Activated T-cell treated with anti-CD3 and anti-CD28 coated beads for 48 hours (primary cell): ENCODE measurements at regions not wholly inside any gene's neighbourhood (a gene's known extent, or its start where the extent isn't known, plus 50 kb on each side); places are given as distances from the start of the nearest gene placed in this dataset.

Experiments
- DNase-seq: peaks from one replicate; pipeline ENCODE4 v3.0.0-alpha.2; 2020; ENCODE audit warnings: low read depth

DNA sequence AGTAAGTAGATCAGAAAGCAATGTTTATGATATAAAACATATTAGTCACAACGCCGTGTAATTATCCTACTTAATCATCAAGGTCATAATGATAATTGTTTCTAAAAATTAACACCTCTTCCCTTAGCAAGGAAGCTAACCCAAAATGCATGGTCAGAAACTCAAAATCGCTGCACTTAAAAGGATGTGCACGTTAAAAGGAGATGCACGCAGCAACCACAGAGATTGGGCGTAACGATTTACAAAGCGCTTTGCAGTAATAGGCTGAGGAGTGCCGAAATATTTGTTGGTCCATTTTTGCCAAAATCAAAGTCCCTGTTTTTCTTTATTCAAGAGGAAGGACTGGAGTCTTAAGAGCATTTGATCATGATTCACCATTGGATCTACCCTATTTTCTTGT is 1077.2 kb downstream of the VRK1 start:
- DNase-seq: no peak

DNA sequence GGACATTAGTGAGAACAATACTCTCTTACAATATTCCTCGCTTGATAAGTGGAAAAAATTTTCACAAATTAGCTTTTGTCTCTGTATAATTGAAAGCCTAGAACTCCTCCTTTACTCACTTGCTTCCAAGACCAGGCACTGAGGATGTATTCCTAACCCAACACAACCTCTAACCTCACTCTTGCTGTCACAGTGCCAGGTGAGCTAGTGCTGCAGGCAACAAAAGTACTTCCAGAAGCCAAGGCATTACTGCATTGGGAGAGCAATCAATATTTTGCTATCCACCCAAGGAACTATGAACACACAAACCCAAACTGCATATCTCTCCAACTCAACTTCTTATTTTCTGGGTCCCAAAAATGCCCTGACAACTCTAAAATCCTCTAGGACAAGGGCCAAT is 1081.0 kb downstream of the VRK1 start:
- DNase-seq: no peak

DNA sequence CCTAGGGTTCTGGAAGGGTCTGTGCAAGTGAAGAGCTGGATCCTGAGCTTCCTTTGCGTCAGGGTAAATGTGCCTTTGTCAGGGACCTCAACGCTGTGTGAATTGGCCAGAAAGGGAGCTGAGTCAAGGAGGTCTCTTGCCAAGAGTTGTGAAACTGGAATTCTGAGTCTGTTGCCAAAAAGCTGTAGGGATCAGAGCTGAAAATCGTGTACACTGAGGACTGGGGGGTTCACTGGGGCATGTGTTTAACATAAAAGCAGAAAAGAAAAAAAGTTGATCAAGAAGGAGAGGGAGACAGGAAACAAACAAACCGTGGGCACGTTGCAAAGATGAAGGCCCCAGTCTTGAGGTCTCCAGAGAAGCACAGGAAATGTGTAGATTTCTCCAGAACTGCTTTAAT is 1081.5 kb downstream of the VRK1 start:
- DNase-seq: no peak

DNA sequence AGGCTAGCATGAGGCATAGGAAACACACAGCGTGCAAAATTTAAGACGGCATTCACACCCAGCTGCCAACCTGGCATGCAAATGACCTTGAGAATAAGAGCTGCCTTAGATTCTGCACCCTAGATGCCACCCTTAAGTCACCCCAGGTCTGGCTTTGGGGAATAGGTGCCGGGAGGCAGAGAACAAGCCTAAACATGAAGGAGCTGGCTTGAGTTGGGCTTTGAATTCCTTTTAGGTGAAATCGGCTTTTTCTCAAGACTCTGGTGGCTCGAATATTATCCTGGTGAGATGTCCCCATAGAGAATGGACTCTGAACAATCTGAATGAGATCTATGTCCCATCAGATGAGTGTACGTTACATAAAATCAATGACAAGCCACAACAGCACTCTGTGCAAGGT is 1090.5 kb downstream of the VRK1 start:
- no peak for DNase-seq

DNA sequence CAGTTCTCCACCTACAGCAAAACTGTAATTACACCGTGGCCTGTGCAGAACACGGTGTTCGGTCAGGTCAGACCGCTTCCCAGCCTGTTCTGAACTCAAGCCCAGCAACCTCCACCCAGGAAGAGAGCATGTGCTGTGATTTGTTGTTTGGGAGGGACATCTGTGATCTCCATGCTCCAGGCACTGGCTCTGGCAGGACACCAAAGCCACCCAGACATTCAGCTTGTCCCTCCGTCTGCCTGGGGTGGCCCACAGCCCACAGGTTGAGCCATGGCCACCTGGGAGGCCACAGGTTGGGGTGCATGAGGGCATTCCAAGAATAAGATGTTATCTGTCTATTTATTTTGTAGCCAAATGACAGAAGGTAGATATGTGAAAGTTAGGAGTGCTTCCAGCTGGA is 1091.1 kb downstream of the VRK1 start:
- DNase-seq: no peak

DNA sequence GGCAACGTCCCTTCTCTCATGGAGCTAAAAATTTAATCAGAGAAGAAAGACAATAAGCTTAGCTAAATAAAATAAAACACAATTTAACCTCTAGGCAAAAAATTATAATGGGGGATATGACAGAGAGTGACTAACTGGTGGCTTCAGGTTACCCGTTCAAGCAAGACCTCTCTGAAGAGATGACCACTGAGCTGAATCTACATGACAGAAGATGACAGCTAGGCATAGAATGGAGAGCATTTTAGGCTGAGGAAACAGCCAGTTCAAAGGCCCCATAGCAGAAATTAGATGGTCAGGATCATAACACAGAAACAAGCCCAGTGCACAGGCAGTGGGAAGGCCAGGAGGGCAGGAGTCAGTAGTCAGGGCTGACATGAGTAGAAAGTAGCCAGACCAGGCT is 1094.3 kb downstream of the VRK1 start:
- no peak for DNase-seq

DNA sequence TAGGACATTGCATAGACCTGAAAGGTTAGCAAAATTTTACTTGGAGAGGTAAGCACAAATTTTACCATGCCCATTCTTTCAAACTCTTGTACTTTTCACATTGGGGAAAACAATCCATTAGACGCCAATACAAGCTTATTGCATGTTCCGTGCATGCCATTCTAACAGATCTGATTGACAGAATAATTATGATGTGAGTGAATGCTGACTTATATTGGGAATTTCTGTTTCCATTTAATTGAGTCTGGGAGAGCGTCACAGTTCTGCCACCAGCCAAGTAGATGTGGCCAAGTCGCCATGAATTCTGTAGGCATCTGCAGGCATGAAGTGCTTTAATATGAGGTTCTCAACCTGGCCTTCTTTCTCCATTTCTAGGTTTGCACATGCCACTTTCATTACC is 1097.4 kb downstream of the VRK1 start:
- DNase-seq: no peak

DNA sequence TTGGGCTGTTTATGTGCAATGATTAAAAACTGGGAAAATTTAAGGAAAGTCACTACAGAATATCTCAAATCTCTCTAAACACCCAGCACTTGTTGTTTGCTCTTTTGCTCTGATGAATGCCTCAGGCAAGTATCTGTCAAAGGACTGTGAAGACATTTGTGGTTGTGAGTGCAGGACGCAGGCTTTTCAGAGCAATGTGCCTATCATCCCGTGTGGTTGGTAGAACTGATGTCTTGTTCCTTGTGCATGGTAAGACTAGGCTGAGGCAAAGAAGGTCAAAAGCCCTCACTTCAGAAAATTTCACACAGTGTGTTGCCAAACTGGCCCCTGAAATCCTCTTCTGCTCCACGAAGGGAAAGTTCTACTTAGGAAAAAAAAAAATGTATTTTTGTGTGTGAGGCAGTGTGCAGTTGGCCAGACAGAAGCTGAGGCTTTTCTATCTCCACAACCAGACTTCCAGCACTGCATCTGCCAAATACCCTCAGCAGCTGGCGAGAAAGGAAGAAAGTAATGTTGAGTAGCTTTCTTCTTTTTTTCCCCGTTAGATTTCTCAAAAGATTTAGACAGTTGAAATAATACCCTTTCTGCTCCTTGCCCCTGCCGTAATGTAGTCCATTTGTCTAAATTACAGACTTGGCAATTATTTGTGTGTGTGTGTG is 1103.1 kb downstream of the VRK1 start:
- no peak for DNase-seq

DNA sequence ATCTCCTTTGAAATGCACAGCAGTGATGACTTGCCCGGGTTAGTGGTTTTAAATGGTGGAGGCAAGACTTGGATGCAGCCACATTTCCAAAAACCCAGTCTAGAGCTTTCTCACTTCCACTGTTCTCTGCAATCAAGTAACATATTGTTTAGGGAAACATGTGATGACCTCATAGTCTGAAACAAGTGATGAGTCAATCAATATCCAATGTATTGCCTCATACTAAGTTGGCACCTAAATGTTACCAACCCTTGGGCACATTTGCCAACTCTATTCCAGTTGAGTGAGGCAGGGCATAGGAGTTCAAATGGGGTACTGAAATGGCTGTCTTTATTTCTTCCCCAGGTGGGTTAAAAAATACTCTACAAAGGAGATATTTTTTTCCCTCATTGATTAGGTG is 1105.4 kb downstream of the VRK1 start:
- DNase-seq: no peak

DNA sequence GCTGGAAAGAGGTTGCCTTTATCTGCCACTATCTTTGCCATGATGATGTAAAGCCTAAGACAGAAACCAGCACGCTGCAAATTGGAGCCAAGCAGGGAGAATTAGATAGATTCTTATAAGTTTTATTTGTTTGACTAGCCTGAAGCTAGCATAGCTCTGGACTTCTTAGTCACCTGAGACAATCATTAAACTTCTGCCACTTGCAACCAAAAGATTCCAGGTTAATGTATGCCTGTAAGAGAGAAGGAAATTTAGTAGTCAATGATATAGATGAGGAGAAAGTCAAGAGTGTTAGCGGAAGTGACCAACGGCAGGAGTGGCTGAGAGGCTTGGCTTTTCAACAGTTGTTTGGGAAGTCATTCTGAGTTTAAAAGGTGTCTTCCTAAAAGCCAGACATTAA is 1106.6 kb downstream of the VRK1 start:
- no peak for DNase-seq

DNA sequence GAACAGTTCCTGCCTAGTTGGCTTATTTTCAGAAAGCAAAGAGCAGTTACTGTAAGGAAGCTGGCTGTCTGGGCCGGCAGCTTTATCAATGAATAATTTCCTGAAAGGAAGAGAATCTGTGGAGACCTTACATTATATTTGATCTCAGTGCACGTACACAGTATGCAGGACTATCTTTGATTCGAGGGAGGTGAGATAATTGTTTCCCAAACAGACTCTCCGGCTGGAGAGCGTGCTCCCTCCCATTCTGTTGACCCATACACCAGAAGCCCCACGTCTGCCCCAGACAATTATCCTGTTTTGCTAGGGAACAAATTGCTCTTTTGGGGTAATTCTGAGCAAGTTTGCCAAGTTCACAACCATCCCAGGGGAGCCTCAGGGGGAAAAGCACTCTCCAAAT is 1115.0 kb downstream of the VRK1 start:
- no peak for DNase-seq

DNA sequence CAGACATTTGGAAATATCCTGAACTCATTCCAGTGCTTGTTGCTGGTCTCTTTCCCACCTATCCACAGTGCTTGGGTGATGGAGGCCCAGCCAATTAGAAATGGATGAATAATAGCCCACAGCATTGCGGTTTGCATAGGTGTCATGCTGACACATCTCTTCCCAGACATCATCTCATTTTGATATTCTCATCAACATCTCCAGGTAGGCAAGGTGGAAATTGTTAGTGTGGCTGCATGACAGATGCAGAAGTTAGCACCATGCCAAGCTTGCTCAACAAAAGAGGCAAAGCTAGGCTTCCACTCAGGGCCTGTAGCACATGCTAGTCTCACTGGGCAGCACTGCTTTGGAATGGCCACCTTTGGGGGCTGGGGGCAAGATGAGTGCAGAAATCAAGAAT is 1118.9 kb downstream of the VRK1 start:
- no peak for DNase-seq

DNA sequence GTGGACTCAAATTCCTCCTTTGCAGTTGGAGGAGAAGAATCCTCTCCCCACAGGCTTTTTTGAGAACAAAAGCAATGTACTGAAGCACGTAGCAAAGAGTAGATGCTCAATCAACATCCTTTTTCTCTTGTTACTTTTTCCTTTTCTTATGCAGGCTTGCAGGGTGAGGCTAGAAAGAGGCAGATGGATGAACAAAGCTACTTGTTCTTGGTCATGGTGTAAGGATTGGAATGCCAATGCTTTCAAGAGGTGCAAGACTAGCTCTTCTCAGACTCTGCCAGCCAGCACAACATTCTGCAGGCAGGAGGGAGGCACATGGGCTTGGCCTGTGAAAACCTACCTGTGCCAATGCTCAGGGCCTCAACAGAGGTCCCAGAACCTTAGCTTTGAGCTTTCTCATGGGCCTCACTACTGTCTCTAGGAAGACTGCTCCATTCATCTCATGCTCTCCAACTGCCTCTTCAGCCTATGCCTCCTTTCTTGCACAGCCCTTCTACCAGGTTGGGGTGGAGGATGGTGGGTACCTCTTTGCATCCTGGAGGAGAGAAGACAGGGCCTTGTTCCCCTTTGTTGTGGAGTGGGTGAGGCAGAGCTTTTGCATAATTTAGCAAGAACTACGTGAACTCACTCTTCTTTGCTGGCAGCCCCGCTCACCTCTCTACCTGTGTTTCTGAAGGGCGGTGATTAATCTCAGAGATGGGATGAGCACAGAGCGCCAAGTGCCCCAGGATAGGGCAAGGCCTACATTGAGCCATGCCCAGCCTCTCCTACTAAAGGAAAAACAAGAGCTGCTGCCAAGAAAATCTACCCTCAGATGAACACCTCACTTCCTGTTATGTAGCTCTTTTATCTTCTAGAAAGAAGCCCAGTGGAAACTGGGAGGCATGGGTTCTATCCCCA is 1119.7 kb downstream of the VRK1 start:
- DNase-seq: no peak

DNA sequence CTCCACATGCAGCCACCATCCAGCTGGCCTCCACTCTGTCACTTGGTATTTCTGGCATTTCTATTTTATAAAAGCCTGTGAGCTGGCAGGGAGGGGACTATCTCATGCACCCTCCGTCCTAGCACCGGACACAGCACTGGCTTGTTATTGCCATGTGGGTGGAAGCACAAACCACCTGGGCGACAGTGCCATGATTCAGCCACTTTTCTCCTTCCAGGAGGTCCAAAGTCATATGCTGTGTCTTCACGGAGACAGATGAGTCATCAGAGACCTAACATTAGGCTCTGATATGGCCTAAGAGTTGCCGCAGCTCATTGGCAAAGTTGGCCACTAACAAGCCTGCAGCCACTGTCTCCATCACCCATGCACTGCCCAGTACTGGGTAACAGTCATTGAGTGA is 1123.0 kb downstream of the VRK1 start:
- no peak for DNase-seq

DNA sequence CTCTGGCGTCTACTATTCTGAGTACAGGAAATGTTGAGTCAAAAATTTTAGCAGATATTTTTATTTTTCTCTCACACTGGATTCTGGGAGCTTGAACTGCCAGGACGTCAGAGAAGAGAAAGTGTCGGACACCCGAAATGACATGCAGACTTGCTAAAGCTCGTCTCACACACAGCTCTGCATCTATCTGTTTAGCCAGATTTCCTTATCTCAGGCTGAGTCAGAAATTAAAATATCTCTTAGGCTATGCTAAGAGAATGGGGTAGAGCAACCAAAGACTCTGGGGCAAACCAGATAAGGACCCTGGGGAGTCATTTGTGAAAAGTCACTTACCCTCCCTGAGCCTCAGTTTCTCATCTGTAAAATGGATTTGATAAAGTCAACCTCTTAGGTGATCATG is 1124.1 kb downstream of the VRK1 start:
- no peak for DNase-seq

DNA sequence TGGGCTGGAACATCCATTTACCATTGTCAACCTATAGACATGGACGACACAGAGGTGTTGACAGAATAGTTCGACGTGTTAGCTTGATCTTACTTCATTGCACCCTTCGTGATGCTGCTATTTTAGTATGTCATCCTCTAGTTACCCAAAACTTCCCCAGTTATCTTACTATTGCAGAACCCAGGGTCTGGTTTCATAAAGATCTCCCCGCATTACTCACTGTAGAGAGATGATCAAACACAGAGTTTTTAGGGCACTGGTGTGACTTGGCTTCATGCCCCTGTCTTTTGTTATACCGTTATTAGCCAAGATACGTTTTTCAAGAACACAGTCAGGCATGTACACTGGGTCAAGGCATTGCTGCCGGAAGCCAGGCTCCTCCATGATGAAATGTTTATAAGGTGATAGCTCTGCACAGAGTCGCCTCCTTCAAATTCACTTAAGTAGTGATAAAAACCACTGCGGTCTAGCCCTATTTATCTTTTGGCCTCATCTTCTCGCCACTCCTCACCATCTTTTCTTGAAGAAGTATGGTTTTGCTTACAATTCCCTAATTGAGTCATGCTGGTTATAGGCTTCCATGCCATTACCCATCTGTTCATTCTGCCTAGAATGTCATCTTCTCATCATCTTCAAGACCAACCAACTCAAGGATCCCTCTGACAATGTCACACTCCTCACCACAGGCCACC is 1127.9 kb downstream of the VRK1 start:
- no peak for DNase-seq

DNA sequence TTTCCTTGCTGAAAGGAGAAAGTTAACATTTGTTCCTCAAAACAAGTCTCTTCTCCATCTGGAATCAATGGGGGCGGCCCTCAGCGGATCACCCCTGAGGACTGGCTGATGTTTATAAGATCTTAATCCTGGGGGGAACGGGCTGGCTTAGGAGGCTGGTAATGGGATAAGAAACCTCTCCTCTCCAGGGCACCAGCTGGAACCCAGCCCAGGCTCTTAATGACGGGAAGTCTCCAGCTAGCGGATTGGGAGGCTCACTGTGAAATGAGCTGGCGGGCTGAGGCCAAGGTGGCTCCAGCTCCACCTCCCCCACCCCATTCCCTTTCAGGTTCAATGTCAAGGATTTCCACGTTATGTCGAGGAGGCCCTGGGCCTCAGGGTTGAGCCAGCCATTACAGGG is 1133.0 kb downstream of the VRK1 start:
- no peak for DNase-seq

DNA sequence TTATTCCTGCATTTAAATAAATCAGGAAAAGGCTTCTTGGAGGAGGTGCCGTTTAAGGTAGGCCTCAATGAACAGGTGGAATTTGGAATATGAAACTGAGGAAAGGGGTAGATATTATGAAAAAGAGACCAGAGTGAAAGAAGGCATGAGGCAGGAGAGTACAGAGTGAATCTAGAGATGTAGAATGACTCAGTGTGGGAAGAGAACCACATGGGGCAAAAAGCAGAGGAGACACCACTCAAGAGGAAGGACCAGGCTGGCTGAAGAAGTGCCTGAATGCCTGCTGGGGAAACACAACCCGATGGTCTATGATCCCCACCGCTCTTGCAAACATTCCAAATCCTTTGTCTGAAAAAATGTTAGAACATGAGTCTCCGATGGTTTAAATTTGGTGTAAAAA is 1134.1 kb downstream of the VRK1 start:
- DNase-seq: no peak

DNA sequence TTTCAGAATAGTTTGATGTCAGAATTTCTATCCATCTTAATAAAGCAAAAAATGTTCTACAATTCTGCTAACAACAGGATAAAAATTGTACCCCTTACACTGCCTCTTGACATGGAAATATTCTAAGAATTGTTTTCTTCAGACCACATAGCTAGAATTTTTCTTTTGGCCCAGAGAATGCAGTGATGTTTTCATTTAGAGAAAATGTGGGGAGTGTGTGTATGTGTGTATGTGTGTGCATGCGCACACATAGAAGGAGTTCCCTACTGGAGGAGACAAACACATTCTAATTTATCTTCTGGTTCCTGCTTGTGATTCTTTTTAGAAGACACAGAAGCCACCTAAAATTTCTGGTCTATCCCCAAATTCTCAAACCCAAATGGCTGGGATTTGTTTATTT is 1145.7 kb downstream of the VRK1 start:
- no peak for DNase-seq

DNA sequence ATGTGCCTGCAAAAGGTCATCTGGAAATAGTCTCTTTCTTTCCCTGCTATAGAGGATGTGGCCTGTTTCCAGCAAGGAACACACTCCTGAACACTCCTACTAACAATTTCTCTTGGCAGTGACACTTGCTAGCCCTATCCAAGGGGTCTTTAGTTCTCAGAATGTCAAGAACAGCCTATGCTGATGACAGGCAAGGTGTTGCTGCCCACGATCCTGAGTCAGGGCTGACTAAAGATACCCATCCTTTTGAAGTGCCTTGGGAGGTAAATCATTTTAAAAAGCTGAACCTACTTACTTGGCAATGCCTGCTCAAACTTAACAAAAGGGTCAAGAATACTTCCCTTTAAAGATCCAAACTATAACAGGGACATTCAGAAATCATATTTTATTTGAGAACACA is 1146.4 kb downstream of the VRK1 start:
- peak; percentile 19 for DNase-seq

DNA sequence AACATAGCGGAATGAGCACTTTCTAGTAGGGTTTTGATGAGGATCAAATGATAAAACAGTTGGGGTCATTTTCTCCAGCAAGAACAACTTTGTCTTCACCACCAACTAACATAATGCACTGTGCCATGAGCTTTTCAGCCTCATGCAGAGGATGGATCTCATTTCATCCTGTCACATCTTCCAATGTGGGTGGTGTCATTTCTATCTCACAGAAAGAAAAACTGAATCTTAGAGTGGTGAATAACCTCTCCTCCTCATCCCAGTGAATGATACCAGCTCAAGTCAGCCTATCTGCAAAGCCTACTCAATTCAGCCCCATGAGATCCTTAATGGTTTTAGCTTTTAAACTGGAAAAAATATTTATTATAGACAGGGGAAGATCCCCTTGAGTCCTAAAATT is 1147.2 kb downstream of the VRK1 start:
- DNase-seq: no peak

DNA sequence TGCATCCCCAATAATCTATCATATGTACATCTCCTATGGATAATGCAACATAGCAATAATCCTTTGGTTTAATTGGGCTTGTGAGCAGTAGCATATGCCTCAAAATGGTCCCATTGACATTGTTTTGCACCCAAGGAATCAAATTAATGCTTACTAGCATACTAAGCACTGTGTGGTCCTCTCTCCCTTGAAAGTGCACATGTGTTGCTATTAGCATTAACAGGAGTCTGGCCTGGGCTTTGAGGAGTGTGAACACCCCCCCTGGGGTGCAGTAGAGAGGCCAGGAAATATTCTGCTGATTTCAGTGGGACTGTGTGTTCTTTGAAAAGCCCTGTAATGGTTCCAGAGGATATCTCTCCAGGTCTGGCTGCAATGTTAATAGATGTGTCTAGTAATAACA is 1148.4 kb downstream of the VRK1 start:
- DNase-seq: no peak

DNA sequence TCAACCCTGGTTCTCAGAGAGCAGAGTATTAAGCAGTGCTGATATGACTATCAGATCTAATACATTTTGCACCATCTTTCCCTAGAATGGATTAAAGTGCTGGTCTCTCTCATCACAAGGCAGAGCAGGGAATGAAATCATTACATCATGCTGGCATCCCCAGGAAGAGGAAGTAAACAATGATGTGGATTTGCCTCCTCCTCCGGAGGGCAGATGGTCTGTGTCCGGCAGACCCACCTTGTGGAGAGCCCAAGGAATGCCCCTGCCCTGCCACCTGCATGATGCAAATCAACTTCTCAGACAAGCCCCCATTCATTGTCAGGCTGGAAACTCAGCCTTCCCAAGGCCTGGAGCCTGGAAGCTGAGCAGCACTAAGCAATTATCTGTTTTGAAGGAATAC is 1149.1 kb downstream of the VRK1 start:
- no peak for DNase-seq
